ENCODE measurements at regions not wholly inside any gene's neighbourhood (a gene's known extent, or its start where the extent isn't known, plus 50 kb on each side); places are given as distances from the start of the nearest gene placed in this dataset.
A peak's percentile ranks its signal among the peaks of the same experiment; 100 is the strongest.

DNA sequence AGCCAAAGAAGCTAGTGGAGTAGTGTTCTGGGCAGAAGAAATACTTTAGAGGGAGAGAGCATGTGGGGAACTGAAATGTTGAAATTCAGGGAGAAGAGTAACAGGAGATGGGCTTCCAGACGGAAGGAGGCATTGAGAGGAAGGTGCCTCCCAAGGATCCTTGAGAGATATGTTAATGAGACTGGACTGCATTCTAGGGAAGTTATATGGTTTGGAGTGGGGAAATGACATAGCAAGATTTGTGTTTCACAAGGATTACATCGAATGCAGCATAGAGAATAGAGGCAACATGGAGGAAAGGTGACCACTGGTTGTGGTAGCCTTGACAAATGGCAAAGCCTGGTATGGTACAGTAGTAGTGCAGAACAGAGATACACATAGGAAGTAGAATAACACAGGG lies 160.5 kb upstream of the HMCN1 start:
- H3K4me1 Mint-ChIP-seq: peaks cover 29 to 33% (median 32%) of the 10 kb centered on the region in 4 donors
- intact Hi-C loops (cut with micrococcal nuclease): no loop called here
- H3K36me3 ChIP-seq (ENCODE audit: insufficient read depth, low read length): no peaks in the 10 kb centered on the region
- DNase-seq: no peak
- H3K9me3 Mint-ChIP-seq: peaks cover 2 to 21% (median 13%) of the 10 kb centered on the region in 8 donors
- no peaks in the 10 kb centered on the region for H3K27me3 Mint-ChIP-seq
- H3K4me3 Mint-ChIP-seq: no peak overlapping the region
- ChIA-PET POLR2A (ENCODE audit: partially characterized antibody) (interaction anchor here (0.8 to 1.0 kb wide), 2 partner anchors 256 to 258 kb away, joined by 3 to 4 read pairs; no protein-coding TSS in a partner anchor), CTCF (ENCODE audit: partially characterized antibody) (interaction anchor here (1.9 to 3.8 kb wide), 2 partner anchors 22 to 257 kb away, joined by 4 to 23 read pairs; partner anchors contain the start of gene IVNS1ABP)
- H3K27ac ChIP-seq (ENCODE audit: low read depth, low read length): no peak overlapping the region
- peaks cover 0 to 4% of the 10 kb centered on the region in 2 donors for H3K9me3 ChIP-seq (ENCODE audit: control insufficient read depth in 1 of 2, low read length in 2 of 2)
- H3K4me3 ChIP-seq (ENCODE audit: low read length in 2 of 2): no peak overlapping the region
- H3K36me3 Mint-ChIP-seq: peaks cover 1 to 8% of the 10 kb centered on the region in 2 donors
- peak overlapping the region in 1 of 7 donors; percentile 3 for H3K27ac Mint-ChIP-seq
- peaks cover 21% of the 10 kb centered on the region for H3K4me1 ChIP-seq (ENCODE audit: insufficient read depth, low read length)
- no peaks in the 10 kb centered on the region for H3K27me3 ChIP-seq (ENCODE audit: insufficient read depth, low read length)

DNA sequence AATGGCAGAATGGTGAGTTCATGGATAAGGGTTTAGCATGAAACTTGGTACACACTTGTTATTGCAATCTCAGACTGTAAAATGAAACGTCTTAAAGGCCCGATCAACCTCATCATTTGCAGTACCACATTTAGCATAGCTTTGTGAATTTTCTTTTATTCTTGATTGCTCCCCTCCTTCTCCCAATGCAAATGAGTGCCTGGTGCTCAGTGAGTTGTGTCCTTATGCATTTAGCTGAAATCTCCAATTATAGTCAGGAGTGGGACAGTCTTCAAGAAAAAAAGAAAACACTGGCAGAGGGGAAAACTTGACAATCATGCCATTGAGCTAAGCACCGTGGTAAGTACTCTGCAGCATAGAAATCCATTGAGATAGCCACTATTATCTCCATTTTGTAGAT lies 161.0 kb upstream of the HMCN1 start:
- H3K9me3 Mint-ChIP-seq: peaks cover 2 to 16% (median 8%) of the 10 kb centered on the region in 8 donors
- Histone ChIP-seq H3K27me3 (ENCODE audit: insufficient read depth, low read length) (no peaks in the 10 kb centered on the region), H3K4me1 (ENCODE audit: insufficient read depth, low read length) (peaks cover 26% of the 10 kb centered on the region), H3K9me3 (ENCODE audit: control insufficient read depth in 1 of 2, low read length in 2 of 2) (peaks cover 0 to 2% of the 10 kb centered on the region in 2 donors), H3K36me3 (ENCODE audit: insufficient read depth, low read length) (no peaks in the 10 kb centered on the region), H3K4me3 (ENCODE audit: low read length in 2 of 2) (no peak overlapping the region), H3K27ac (ENCODE audit: low read depth, low read length) (no peak overlapping the region)
- peaks cover 34 to 38% (median 37%) of the 10 kb centered on the region in 4 donors for H3K4me1 Mint-ChIP-seq
- peaks cover 0 to 8% of the 10 kb centered on the region in 2 donors for H3K36me3 Mint-ChIP-seq
- intact Hi-C loops (cut with micrococcal nuclease): no loop called here
- ChIA-PET CTCF (ENCODE audit: partially characterized antibody) (interaction anchor here (1.9 to 3.8 kb wide), 2 partner anchors 23 to 256 kb away, joined by 4 to 23 read pairs; partner anchors contain the start of gene IVNS1ABP), POLR2A (ENCODE audit: partially characterized antibody) (interaction anchor here (0.9 to 1.0 kb wide), 2 partner anchors 12 to 257 kb away, joined by 4 read pairs; no protein-coding TSS in a partner anchor)
- H3K27ac Mint-ChIP-seq: peak overlapping the region in 1 of 7 donors; percentile 29
- H3K27me3 Mint-ChIP-seq: no peaks in the 10 kb centered on the region
- no peak for DNase-seq
- no peak overlapping the region for H3K4me3 Mint-ChIP-seq

DNA sequence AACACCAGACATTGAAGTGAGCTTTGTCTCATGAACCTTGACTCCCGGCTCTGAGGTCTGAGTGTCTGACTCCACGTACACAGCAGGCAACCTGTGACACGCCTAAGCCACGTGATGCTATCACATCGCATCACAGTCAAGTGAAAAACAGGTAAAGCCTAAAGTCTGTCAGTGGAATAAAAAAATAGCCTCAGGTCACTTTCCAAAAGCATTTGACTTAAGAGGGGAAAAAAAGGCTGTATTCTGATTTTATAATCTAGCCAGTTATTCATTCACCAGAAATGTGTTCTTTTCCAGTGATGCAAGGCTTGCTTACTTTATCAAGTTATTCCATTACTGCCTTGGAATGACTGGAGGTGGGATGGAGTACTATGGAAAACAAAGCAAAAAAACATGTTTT lies 163.2 kb upstream of the HMCN1 start:
- Mint-ChIP-seq H3K9me3 (peaks cover 0 to 3% (median under 1%) of the 10 kb centered on the region in 8 donors), H3K27me3 (no peaks in the 10 kb centered on the region), H3K4me3 (peak overlapping the region in 1 of 8 donors; percentile 16), H3K4me1 (peaks cover 51 to 60% (median 55%) of the 10 kb centered on the region in 4 donors), H3K27ac (peak overlapping the region in 5 of 7 donors; percentile 62 to 95 (median 75)), H3K36me3 (peaks cover 5 to 6% of the 10 kb centered on the region in 2 donors)
- ChIA-PET CTCF (ENCODE audit: partially characterized antibody) (interaction anchor here (2.6 to 2.8 kb wide), 2 partner anchors 11 to 24 kb away, joined by 10 to 29 read pairs; no protein-coding TSS in a partner anchor), POLR2A (ENCODE audit: partially characterized antibody) (interaction anchor here (2.5 to 2.6 kb wide), 2 partner anchors 10 to 254 kb away, joined by 14 to 23 read pairs; partner anchors contain the start of gene IVNS1ABP)
- Histone ChIP-seq H3K27me3 (ENCODE audit: insufficient read depth, low read length) (no peaks in the 10 kb centered on the region), H3K27ac (ENCODE audit: low read depth, low read length) (no peak overlapping the region), H3K4me1 (ENCODE audit: insufficient read depth, low read length) (peaks cover 48% of the 10 kb centered on the region), H3K4me3 (ENCODE audit: low read length in 2 of 2) (no peak overlapping the region), H3K36me3 (ENCODE audit: insufficient read depth, low read length) (no peaks in the 10 kb centered on the region), H3K9me3 (ENCODE audit: control insufficient read depth in 1 of 2, low read length in 2 of 2) (no peaks in the 10 kb centered on the region)
- intact Hi-C loops (cut with micrococcal nuclease): no loop called here
- peak in 3 of 5 donors; percentile 18 to 24 (median 19) for DNase-seq

DNA sequence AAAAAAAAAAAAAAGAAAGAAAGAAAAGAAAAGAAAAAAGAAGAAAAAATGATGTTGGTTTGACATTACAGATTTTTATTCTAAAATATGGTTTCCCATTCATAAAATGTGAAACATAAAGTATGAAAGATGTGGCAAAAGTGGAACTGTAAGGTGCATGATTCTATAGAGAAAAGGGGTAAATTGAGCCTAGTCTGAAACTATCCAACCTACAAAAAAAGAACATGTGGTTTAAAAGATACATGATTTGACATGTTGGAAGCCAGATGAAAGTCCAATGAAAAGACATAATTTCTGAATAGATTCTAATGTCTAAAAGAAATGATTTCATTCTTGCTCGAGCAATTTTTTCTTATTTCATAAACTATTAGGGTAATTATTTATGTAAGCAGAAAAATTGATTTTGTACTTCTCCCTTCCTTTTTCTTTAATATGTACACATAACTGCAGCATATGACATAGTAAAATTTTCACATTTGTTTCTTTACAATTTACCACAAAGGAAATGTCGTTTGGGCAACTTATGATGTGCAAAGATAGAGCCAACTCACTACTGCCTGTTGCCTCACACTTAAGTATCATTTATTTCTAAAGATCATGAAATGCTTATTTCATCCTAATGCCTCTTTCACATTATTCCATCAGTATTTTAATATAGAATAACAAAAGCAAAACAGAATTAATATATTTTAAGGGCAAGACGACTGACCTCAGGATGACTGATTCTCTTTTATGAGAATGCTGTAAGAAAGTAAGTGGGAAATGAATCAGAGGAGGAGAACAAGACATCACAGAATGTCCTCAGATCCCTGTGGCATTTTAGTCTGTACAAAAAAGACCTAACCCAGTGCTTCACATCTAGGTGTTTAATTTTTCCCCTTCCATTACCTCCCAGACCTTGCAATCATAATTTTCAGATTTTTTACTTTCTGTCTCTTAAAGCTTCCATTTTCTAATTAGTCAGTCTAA lies 165.8 kb upstream of the HMCN1 start:
- peak overlapping the region; percentile 94 to 100 (median 99) for H3K27ac Mint-ChIP-seq
- H3K4me3 Mint-ChIP-seq: peak overlapping the region in 7 of 8 donors; percentile 26 to 87 (median 66)
- H3K9me3 Mint-ChIP-seq: peaks cover 0 to 2% (median 0%) of the 10 kb centered on the region in 8 donors
- no peaks in the 10 kb centered on the region for H3K27me3 Mint-ChIP-seq
- ChIA-PET CTCF (ENCODE audit: partially characterized antibody) (interaction anchor here (0.8 to 3.6 kb wide), 13 partner anchors 9 to 285 kb away, joined by 3 to 50 read pairs (median 7); partner anchors contain the start of gene IVNS1ABP), POLR2A (ENCODE audit: partially characterized antibody) (interaction anchor here (0.9 to 6.1 kb wide), 14 partner anchors 8 to 412 kb away, joined by 3 to 149 read pairs (median 8); partner anchors contain the start of genes IVNS1ABP, SWT1 and TRMT1L)
- no peaks in the 10 kb centered on the region for H3K27me3 ChIP-seq (ENCODE audit: insufficient read depth, low read length)
- H3K36me3 Mint-ChIP-seq: peaks cover 5 to 6% of the 10 kb centered on the region in 2 donors
- no peak overlapping the region for H3K4me3 ChIP-seq (ENCODE audit: low read length in 2 of 2)
- H3K4me1 ChIP-seq (ENCODE audit: insufficient read depth, low read length): peaks cover 67% of the 10 kb centered on the region
- peak overlapping the region; percentile 80 for H3K27ac ChIP-seq (ENCODE audit: low read depth, low read length)
- DNase-seq: peak; percentile 39 to 53 (median 43)
- no peaks in the 10 kb centered on the region for H3K9me3 ChIP-seq (ENCODE audit: control insufficient read depth in 1 of 2, low read length in 2 of 2)
- no peaks in the 10 kb centered on the region for H3K36me3 ChIP-seq (ENCODE audit: insufficient read depth, low read length)
- intact Hi-C loops (cut with micrococcal nuclease): no loop called here
- H3K4me1 Mint-ChIP-seq: peaks cover 52 to 79% (median 67%) of the 10 kb centered on the region in 4 donors

DNA sequence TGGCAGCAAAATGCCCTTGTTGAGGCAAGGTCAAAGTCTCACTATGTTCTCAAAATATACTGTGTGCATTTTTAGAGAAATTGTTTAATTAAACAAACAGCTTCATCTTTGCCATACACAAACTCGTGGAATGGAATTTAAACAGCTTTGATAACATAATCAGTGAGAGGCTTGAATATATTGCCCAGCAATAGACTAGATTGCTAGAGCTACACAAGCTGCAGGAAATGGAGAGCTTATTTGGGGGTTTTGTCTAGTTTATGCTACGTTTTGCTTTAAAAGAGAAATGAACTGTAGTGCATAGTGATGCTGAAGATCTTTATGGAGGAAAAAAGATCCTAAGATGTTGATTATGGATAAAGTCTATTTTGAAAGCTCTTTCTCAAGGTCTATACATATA lies 166.8 kb upstream of the HMCN1 start:
- peaks cover 58 to 87% (median 73%) of the 10 kb centered on the region in 4 donors for H3K4me1 Mint-ChIP-seq
- no peaks in the 10 kb centered on the region for H3K36me3 ChIP-seq (ENCODE audit: insufficient read depth, low read length)
- peak in 1 of 5 donors; percentile 38 for DNase-seq
- no peak overlapping the region for H3K4me3 ChIP-seq (ENCODE audit: low read length in 2 of 2)
- H3K27ac Mint-ChIP-seq: peak overlapping the region; percentile 94 to 100 (median 99)
- intact Hi-C loops (cut with micrococcal nuclease): loop anchor here (1.0 to 2.0 kb wide), 4 partner anchors 29 to 410 kb away; partner anchors contain the start of genes IVNS1ABP and SWT1
- ChIA-PET CTCF (ENCODE audit: partially characterized antibody) (interaction anchor here (0.8 to 3.6 kb wide), 14 partner anchors 14 to 284 kb away, joined by 3 to 50 read pairs (median 5); partner anchors contain the start of gene IVNS1ABP), POLR2A (ENCODE audit: partially characterized antibody) (interaction anchor here (0.6 to 6.1 kb wide), 31 partner anchors 9 to 808 kb away, joined by 3 to 149 read pairs (median 6); partner anchors contain the start of genes IVNS1ABP, RNF2, SWT1 and TPR)
- peaks cover 0 to 2% (median 0%) of the 10 kb centered on the region in 8 donors for H3K9me3 Mint-ChIP-seq
- peak overlapping the region; percentile 80 for H3K27ac ChIP-seq (ENCODE audit: low read depth, low read length)
- H3K27me3 ChIP-seq (ENCODE audit: insufficient read depth, low read length): no peaks in the 10 kb centered on the region
- H3K4me3 Mint-ChIP-seq: peak overlapping the region; percentile 26 to 87 (median 75)
- no peaks in the 10 kb centered on the region for H3K27me3 Mint-ChIP-seq
- H3K9me3 ChIP-seq (ENCODE audit: control insufficient read depth in 1 of 2, low read length in 2 of 2): no peaks in the 10 kb centered on the region
- peaks cover 5 to 6% of the 10 kb centered on the region in 2 donors for H3K36me3 Mint-ChIP-seq
- peaks cover 76% of the 10 kb centered on the region for H3K4me1 ChIP-seq (ENCODE audit: insufficient read depth, low read length)

DNA sequence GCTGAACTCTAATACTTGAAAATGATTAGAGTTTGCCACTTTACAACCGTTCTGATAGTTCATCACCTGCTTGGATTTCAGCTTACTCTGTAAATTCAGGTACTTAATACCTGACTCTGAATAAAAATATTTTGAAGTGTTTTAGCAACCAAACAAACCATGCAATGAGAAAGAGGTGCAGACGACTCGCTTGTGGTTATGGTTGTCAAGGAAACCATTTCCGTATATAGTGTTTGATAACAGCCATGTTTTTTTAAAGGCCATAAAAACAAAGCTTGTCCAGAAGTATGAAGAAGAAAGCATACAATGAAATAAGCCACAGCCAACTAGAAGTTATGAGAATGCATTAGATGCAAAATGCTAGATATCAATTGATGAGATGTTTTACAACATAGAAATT lies 167.2 kb upstream of the HMCN1 start:
- POLR2A ChIA-PET (ENCODE audit: partially characterized antibody): interaction anchor here (0.6 to 6.1 kb wide), 33 partner anchors 8 to 808 kb away, joined by 3 to 149 read pairs (median 5); partner anchors contain the start of genes IVNS1ABP, RNF2, SWT1 and TPR
- intact Hi-C loops (cut with micrococcal nuclease): loop anchor here (1.0 to 2.0 kb wide), 4 partner anchors 29 to 410 kb away; partner anchors contain the start of genes IVNS1ABP and SWT1
- Histone ChIP-seq H3K9me3 (ENCODE audit: control insufficient read depth in 1 of 2, low read length in 2 of 2) (no peaks in the 10 kb centered on the region), H3K27me3 (ENCODE audit: insufficient read depth, low read length) (no peaks in the 10 kb centered on the region), H3K4me3 (ENCODE audit: low read length in 2 of 2) (peak overlapping the region in 1 of 2 donors; percentile 21), H3K36me3 (ENCODE audit: insufficient read depth, low read length) (no peaks in the 10 kb centered on the region), H3K4me1 (ENCODE audit: insufficient read depth, low read length) (peaks cover 81% of the 10 kb centered on the region), H3K27ac (ENCODE audit: low read depth, low read length) (peak overlapping the region; percentile 80)
- DNase-seq: peak; percentile 85 to 94 (median 91)
- CTCF ChIA-PET (ENCODE audit: partially characterized antibody): interaction anchor here (1.1 to 3.6 kb wide), 13 partner anchors 13 to 284 kb away, joined by 3 to 50 read pairs (median 5); partner anchors contain the start of gene IVNS1ABP
- Mint-ChIP-seq H3K9me3 (peaks cover 0 to 2% (median 0%) of the 10 kb centered on the region in 8 donors), H3K4me3 (peak overlapping the region; percentile 26 to 87 (median 75)), H3K36me3 (peaks cover 2 to 6% of the 10 kb centered on the region in 2 donors), H3K27ac (peak overlapping the region; percentile 94 to 100 (median 99)), H3K4me1 (peaks cover 62 to 91% (median 75%) of the 10 kb centered on the region in 4 donors), H3K27me3 (no peaks in the 10 kb centered on the region)

All from CD4-positive, alpha-beta memory T cell (primary cell).